ENCODE measurements at regions not wholly inside any gene's neighbourhood (a gene's known extent, or its start where the extent isn't known, plus 50 kb on each side); places are given as distances from the start of the nearest gene placed in this dataset.

DNA sequence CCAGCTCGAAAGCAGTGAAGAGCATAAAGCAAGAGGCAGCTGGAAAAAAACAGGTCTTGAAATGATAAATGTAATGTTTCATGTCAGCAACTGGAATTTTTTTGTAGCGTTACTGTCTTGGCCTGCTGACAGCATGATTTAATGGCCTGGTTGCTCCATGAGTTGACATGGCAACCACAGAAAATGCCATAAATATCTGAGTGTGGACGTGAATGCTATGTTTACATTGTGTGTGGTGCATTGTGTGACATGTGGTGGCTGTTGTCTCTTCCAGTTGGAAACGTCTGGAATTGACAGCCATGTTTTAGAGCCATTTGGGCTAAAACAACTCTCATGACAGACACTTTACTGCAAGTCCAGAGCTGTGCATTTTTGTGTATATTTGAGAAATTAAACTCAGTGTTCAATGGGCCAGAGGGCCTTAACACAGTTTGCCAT, 170.0 kb downstream of the FOXA2 start:
- Histone ChIP-seq H3K9ac (ENCODE audit: control insufficient read depth, extremely low read depth, insufficient read depth, low read length) (no peak overlapping the region), H3K9me1 (ENCODE audit: control insufficient read depth, extremely low read depth, insufficient read depth, low read length) (no peaks in the 10 kb centered on the region), H3K27me3 (ENCODE audit: control insufficient read depth, extremely low read depth, insufficient read depth, low read length) (no peaks in the 10 kb centered on the region), H3K9me3 (ENCODE audit: control insufficient read depth, low read depth, low read length) (no peaks in the 10 kb centered on the region), H3K4me1 (ENCODE audit: control insufficient read depth, extremely low read depth, insufficient read depth, low read length) (no peaks in the 10 kb centered on the region), H3K27ac (ENCODE audit: control insufficient read depth, insufficient read depth, low read length) (no peak overlapping the region), H2AFZ (ENCODE audit: control insufficient read depth, low read length) (no peak overlapping the region), H3K4me3 (ENCODE audit: control insufficient read depth in 2 of 3, extremely low read depth in 1 of 3, insufficient read depth in 2 of 3, low read depth in 1 of 3, low read length in 3 of 3) (no peak overlapping the region), H4K20me1 (ENCODE audit: control insufficient read depth, extremely low read depth, insufficient read depth, low read length) (no peaks in the 10 kb centered on the region), H3K79me2 (ENCODE audit: control insufficient read depth, insufficient read depth, low read length) (no peaks in the 10 kb centered on the region), H3K4me2 (ENCODE audit: control insufficient read depth, extremely low read depth, insufficient read depth, low read depth, low read length) (no peak overlapping the region), H3K36me3 (ENCODE audit: control insufficient read depth in 2 of 2, extremely low read depth in 1 of 2, insufficient read depth in 2 of 2, low read length in 2 of 2) (no peaks in the 10 kb centered on the region)
- no peak for FAIRE-seq
- DNase-seq (ENCODE audit: low read depth, low spot score) = no peak
- dilution Hi-C loops (cut with MboI; ENCODE audit: extremely low pct_ligation_motif_present, low sequenced_read_pairs) = no loop called here
- TF ChIP-seq EZH2 (IDR thresholded peaks at IDR 0.05; ENCODE audit: low read length) = no peak
- TF ChIP-seq, protein P1, sequence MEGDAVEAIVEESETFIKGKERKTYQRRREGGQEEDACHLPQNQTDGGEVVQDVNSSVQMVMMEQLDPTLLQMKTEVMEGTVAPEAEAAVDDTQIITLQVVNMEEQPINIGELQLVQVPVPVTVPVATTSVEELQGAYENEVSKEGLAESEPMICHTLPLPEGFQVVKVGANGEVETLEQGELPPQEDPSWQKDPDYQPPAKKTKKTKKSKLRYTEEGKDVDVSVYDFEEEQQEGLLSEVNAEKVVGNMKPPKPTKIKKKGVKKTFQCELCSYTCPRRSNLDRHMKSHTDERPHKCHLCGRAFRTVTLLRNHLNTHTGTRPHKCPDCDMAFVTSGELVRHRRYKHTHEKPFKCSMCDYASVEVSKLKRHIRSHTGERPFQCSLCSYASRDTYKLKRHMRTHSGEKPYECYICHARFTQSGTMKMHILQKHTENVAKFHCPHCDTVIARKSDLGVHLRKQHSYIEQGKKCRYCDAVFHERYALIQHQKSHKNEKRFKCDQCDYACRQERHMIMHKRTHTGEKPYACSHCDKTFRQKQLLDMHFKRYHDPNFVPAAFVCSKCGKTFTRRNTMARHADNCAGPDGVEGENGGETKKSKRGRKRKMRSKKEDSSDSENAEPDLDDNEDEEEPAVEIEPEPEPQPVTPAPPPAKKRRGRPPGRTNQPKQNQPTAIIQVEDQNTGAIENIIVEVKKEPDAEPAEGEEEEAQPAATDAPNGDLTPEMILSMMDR (optimal IDR thresholded peaks at IDR 0.05 in 1 of 3, IDR thresholded peaks at IDR 0.05 in 1 of 3, conservative IDR thresholded peaks at IDR 0.05 in 1 of 3; ENCODE audit: extremely low read depth in 1 of 3, insufficient read depth in 2 of 3, low read length in 3 of 3) = no peak

DNA sequence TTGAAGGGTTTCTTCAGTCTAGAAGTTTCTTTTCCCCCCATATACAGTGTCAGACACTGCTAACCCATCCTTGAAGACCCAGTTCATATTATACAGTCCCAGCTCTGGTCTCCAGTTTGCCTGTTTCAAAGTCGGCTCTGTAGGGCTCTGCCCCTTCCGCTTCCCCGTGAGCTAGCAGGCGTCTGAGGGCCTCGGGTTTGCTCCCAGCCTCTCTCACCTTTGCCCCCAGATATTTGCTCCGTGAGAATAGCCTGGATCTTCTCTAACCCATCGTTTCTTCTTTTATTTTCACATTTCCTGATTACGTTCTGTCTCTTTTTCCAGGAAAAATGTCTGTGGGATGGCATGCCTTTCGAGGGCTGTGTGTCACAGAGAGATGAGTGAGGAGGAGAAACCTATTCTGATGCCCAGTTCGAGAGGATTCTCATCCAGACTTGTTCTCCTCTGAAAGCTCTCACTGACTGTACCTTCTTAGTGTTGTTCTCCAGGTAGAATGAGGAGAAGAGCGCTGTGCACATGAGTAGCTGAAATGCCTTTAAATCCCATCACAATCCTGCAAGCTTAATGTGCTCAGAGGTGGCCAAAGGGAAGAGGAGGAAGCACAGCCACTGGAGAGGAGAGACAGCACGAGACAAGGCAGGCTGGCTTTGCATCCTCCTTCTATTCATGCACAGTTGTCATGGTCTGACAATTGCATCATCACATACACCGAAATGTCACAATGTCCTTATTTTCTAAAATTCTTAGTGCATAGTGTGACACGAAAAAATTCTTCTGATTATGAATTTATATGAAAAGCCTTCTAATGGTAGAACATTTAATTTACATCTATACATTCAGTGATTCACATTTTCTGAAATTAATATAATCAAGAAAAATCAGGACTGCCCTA, 171.1 kb downstream of the FOXA2 start:
- Histone ChIP-seq H3K27me3 (ENCODE audit: control insufficient read depth, extremely low read depth, insufficient read depth, low read length) (no peaks in the 10 kb centered on the region), H3K9me3 (ENCODE audit: control insufficient read depth, low read depth, low read length) (no peaks in the 10 kb centered on the region), H3K4me3 (ENCODE audit: control insufficient read depth in 2 of 3, extremely low read depth in 1 of 3, insufficient read depth in 2 of 3, low read depth in 1 of 3, low read length in 3 of 3) (no peak overlapping the region), H3K9me1 (ENCODE audit: control insufficient read depth, extremely low read depth, insufficient read depth, low read length) (no peaks in the 10 kb centered on the region), H3K79me2 (ENCODE audit: control insufficient read depth, insufficient read depth, low read length) (no peaks in the 10 kb centered on the region), H3K9ac (ENCODE audit: control insufficient read depth, extremely low read depth, insufficient read depth, low read length) (no peak overlapping the region), H2AFZ (ENCODE audit: control insufficient read depth, low read length) (no peak overlapping the region), H3K4me1 (ENCODE audit: control insufficient read depth, extremely low read depth, insufficient read depth, low read length) (peaks cover 1% of the 10 kb centered on the region), H3K4me2 (ENCODE audit: control insufficient read depth, extremely low read depth, insufficient read depth, low read depth, low read length) (no peak overlapping the region), H4K20me1 (ENCODE audit: control insufficient read depth, extremely low read depth, insufficient read depth, low read length) (no peaks in the 10 kb centered on the region), H3K36me3 (ENCODE audit: control insufficient read depth in 2 of 2, extremely low read depth in 1 of 2, insufficient read depth in 2 of 2, low read length in 2 of 2) (no peaks in the 10 kb centered on the region), H3K27ac (ENCODE audit: control insufficient read depth, insufficient read depth, low read length) (no peak overlapping the region)
- FAIRE-seq = no peak
- TF ChIP-seq EZH2 (IDR thresholded peaks at IDR 0.05; ENCODE audit: low read length) = no peak
- TF ChIP-seq, protein P1 (optimal IDR thresholded peaks at IDR 0.05 in 1 of 3, IDR thresholded peaks at IDR 0.05 in 1 of 3, conservative IDR thresholded peaks at IDR 0.05 in 1 of 3; ENCODE audit: extremely low read depth in 1 of 3, insufficient read depth in 2 of 3, low read length in 3 of 3) = no peak
- DNase-seq (ENCODE audit: low read depth, low spot score) = no peak
- dilution Hi-C loops (cut with MboI; ENCODE audit: extremely low pct_ligation_motif_present, low sequenced_read_pairs) = no loop called here
